Liver (tissue), 8 donors: ENCODE measurements at regions not wholly inside any gene's neighbourhood (a gene's known extent, or its start where the extent isn't known, plus 50 kb on each side); places are given as distances from the start of the nearest gene placed in this dataset.

Experiments
- DNase-seq: peaks from one replicate; pipeline ENCODE4 v3.0.0-alpha.2; 2017; ENCODE audit warnings: low spot score
- H3K27ac ChIP-seq, 2 donors: one replicate each; pipeline ENCODE4 v1.7.0; 2013; ENCODE audit warnings: inconsistent platforms in 2 of 2, low read length in 2 of 2, control low read depth in 1 of 2, low read depth in 1 of 2, mild to moderate bottlenecking in 1 of 2
- H3K27me3 ChIP-seq, 4 donors: one replicate each; pipeline versions ENCODE4 v1.6.1 to v1.7.0; 2013; ENCODE audit warnings: low read length in 3 of 4, inconsistent platforms in 1 of 4, mild to moderate bottlenecking in 1 of 4, moderate library complexity in 1 of 4; ENCODE audit not compliant: control insufficient read depth in 4 of 4, insufficient read depth in 4 of 4
- H3K36me3 ChIP-seq, 4 donors: one replicate each; pipeline versions ENCODE4 v1.6.1 to v1.7.0; 2013; ENCODE audit warnings: low read length in 3 of 4, mild to moderate bottlenecking in 3 of 4, low read depth in 1 of 4, moderate library complexity in 1 of 4; ENCODE audit not compliant: control insufficient read depth in 4 of 4, insufficient read depth in 3 of 4
- H3K4me1 ChIP-seq, 4 donors: one replicate each; pipeline versions ENCODE4 v1.6.1 to v1.7.0; 2013; ENCODE audit warnings: low read length in 3 of 4, mild to moderate bottlenecking in 3 of 4, moderate library complexity in 1 of 4; ENCODE audit not compliant: control insufficient read depth in 4 of 4, insufficient read depth in 4 of 4
- H3K4me3 ChIP-seq, 3 donors: one replicate each; pipeline versions ENCODE4 v1.6.1 to v1.7.0; 2013; ENCODE audit warnings: low read length in 3 of 3, control low read depth in 1 of 3, low read depth in 1 of 3, mild to moderate bottlenecking in 1 of 3
- H3K9ac ChIP-seq, 2 donors: one replicate each; pipeline ENCODE4 v1.7.0; 2013; ENCODE audit warnings: low read length in 2 of 2, mild to moderate bottlenecking in 2 of 2, moderate library complexity in 2 of 2, control low read depth in 1 of 2, low read depth in 1 of 2
- H3K9me3 ChIP-seq, 4 donors: one replicate each; pipeline versions ENCODE4 v1.6.1 to v1.7.0; 2013; ENCODE audit warnings: low read length in 3 of 4; ENCODE audit not compliant: control insufficient read depth in 4 of 4
- ATF3 ChIP-seq: IDR thresholded peaks from 2 replicates; pipeline ENCODE4 v1.6.1; 2016; ENCODE audit warnings: antibody characterized with exemption
- CTCF ChIP-seq: fragments of 150-350 bp; IDR thresholded peaks from 2 replicates; pipeline ENCODE4 v1.5.1; 2017; ENCODE audit warnings: improper control_type of control experiment, low read depth, low read length; ENCODE audit not compliant: missing input control
- EGR1 ChIP-seq, 2 donors: IDR thresholded peaks; 2 replicates each; pipeline ENCODE4 v1.6.1; 2016 to 2018; ENCODE audit warnings: antibody characterized with exemption in 2 of 2, low read depth in 2 of 2
- FOXA1 ChIP-seq: IDR thresholded peaks from 2 replicates; pipeline ENCODE4 v1.6.1; 2016; ENCODE audit warnings: antibody characterized with exemption
- FOXA2 ChIP-seq: IDR thresholded peaks from 2 replicates; pipeline ENCODE4 v1.6.1; 2016; ENCODE audit warnings: antibody characterized with exemption
- GABPA ChIP-seq, 2 donors: IDR thresholded peaks in 1 of 2; conservative IDR thresholded peaks in 1 of 2; 2 replicates each; pipeline ENCODE4 v1.6.1; 2016; ENCODE audit warnings: antibody characterized with exemption in 2 of 2, mild to moderate bottlenecking in 1 of 2, moderate library complexity in 1 of 2
- HNF4A ChIP-seq, 2 donors: conservative IDR thresholded peaks; 2 replicates each; pipeline ENCODE4 v1.6.1; 2016; ENCODE audit warnings: antibody characterized with exemption in 2 of 2, mild to moderate bottlenecking in 2 of 2
- HNF4G ChIP-seq: IDR thresholded peaks from 2 replicates; pipeline ENCODE4 v1.6.1; 2016; ENCODE audit warnings: antibody characterized with exemption
- JUND ChIP-seq, 2 donors: IDR thresholded peaks; 2 replicates each; pipeline ENCODE4 v1.6.1; 2016; ENCODE audit warnings: antibody characterized with exemption in 2 of 2
- NR2F2 ChIP-seq: IDR thresholded peaks from 2 replicates; pipeline ENCODE4 v1.6.1; 2016; ENCODE audit warnings: antibody characterized with exemption
- RAD21 ChIP-seq, 2 donors: IDR thresholded peaks; 2 replicates each; pipeline ENCODE4 v1.6.1; 2016; ENCODE audit warnings: antibody characterized with exemption in 2 of 2, mild to moderate bottlenecking in 2 of 2
- REST ChIP-seq: IDR thresholded peaks from 2 replicates; pipeline ENCODE4 v1.6.1; 2016; ENCODE audit warnings: antibody characterized with exemption, mild to moderate bottlenecking
- RXRA ChIP-seq, 2 donors: IDR thresholded peaks; 2 replicates each; pipeline ENCODE4 v1.6.1; 2017 to 2018; ENCODE audit warnings: antibody characterized with exemption in 2 of 2, mild to moderate bottlenecking in 1 of 2
- SP1 ChIP-seq: IDR thresholded peaks from 2 replicates; pipeline ENCODE4 v1.6.1; 2018; ENCODE audit warnings: antibody characterized with exemption, mild to moderate bottlenecking
- TAF1 ChIP-seq: conservative IDR thresholded peaks from 2 replicates; pipeline ENCODE4 v1.6.1; 2016; ENCODE audit warnings: antibody characterized with exemption, mild to moderate bottlenecking
- ZBTB33 ChIP-seq: IDR thresholded peaks from 2 replicates; pipeline ENCODE4 v1.6.1; 2016; ENCODE audit warnings: antibody characterized with exemption
- WGBS: extraction: QIAGEN DNeasy Blood & Tissue Kit; methylation state at CpG from one replicate; pipeline ENCODE4 v1.1.7; 2013; 5-methylcytosine and 5-hydroxymethylcytosine counted together
- donor health status: healthy.
- donor health status: healthy.
- donor health status: healthy.
- donor health status: healthy.
- donor health status: healthy.

- TF ChIP-seq GABPA (IDR thresholded peaks at IDR 0.05 in 1 of 2, conservative IDR thresholded peaks at IDR 0.05 in 1 of 2) = no peak
- TF ChIP-seq FOXA1 = no peak
- TF ChIP-seq SP1 = no peak
- no peak for TF ChIP-seq RAD21 (IDR thresholded peaks at IDR 0.05)
- TF ChIP-seq TAF1 = no peak
- TF ChIP-seq REST = no peak
- no peak for TF ChIP-seq EGR1 (IDR thresholded peaks at IDR 0.05; ENCODE audit: low read depth in 2 of 2)
- TF ChIP-seq ZBTB33 = no peak
- no peak for TF ChIP-seq FOXA2
- TF ChIP-seq RXRA (IDR thresholded peaks at IDR 0.05) = no peak
- no peak for TF ChIP-seq HNF4A (conservative IDR thresholded peaks at IDR 0.05)
- TF ChIP-seq CTCF = no peak
- TF ChIP-seq NR2F2 = no peak
- TF ChIP-seq JUND (IDR thresholded peaks at IDR 0.05) = no peak
- TF ChIP-seq ATF3 = no peak
- TF ChIP-seq HNF4G = no peak
- DNase-seq = no peak
- no peaks in the 10 kb centered on the region for H3K4me1 ChIP-seq
- 81% methylated on average over 6 of the region's 6 CpGs for WGBS
- H3K27me3 ChIP-seq = no peaks in the 10 kb centered on the region
- H3K9me3 ChIP-seq = no peaks in the 10 kb centered on the region
- H3K36me3 ChIP-seq = no peaks in the 10 kb centered on the region
- no peak overlapping the region for H3K4me3 ChIP-seq
- no peak overlapping the region for H3K27ac ChIP-seq
- H3K9ac ChIP-seq = no peak overlapping the region
These were observed 432.2 kb upstream of the KLHL29 start for GRCh38 chr2:22952656-22953225.

- no peak overlapping the region for H3K27ac ChIP-seq
- TF ChIP-seq SP1 (no peak), GABPA (IDR thresholded peaks at IDR 0.05 in 1 of 2, conservative IDR thresholded peaks at IDR 0.05 in 1 of 2) (no peak), FOXA1 (no peak), RAD21 (IDR thresholded peaks at IDR 0.05) (no peak), CTCF (no peak)
- no peak for DNase-seq
- H3K4me1 ChIP-seq = no peaks in the 10 kb centered on the region
- no peak overlapping the region for H3K9ac ChIP-seq
- WGBS = 92% methylated on average over 5 of the region's 5 CpGs
- no peak overlapping the region for H3K4me3 ChIP-seq
- H3K27me3 ChIP-seq = no peaks in the 10 kb centered on the region
- no peaks in the 10 kb centered on the region for H3K9me3 ChIP-seq
- H3K36me3 ChIP-seq = no peaks in the 10 kb centered on the region
These were observed 427.5 kb upstream of the KLHL29 start for GRCh38 chr2:22957446-22957845.
